ENCODE measurements at regions not wholly inside any gene's neighbourhood (a gene's known extent, or its start where the extent isn't known, plus 50 kb on each side); places are given as distances from the start of the nearest gene placed in this dataset.

DNA sequence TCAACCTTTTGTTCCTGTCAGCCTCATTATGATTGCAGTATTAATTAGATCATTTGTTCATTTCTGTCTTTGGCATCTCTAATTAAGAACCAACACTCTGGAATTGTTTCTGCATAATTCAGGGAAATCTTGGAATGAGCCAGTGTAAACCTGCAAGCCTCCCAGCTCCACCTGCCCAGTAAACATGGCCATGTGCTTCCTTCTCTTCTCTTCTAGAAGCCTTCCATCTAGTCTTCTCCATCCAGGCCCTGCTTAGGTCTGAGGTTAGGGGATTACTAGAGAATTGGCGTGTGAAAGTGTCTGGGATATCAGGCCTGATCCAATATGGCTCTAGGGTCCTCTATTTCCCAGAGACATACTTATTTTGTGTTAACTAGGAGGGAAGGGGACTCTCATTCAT is 528.0 kb downstream of the AACS start:
- TF ChIP-seq, protein P1, sequence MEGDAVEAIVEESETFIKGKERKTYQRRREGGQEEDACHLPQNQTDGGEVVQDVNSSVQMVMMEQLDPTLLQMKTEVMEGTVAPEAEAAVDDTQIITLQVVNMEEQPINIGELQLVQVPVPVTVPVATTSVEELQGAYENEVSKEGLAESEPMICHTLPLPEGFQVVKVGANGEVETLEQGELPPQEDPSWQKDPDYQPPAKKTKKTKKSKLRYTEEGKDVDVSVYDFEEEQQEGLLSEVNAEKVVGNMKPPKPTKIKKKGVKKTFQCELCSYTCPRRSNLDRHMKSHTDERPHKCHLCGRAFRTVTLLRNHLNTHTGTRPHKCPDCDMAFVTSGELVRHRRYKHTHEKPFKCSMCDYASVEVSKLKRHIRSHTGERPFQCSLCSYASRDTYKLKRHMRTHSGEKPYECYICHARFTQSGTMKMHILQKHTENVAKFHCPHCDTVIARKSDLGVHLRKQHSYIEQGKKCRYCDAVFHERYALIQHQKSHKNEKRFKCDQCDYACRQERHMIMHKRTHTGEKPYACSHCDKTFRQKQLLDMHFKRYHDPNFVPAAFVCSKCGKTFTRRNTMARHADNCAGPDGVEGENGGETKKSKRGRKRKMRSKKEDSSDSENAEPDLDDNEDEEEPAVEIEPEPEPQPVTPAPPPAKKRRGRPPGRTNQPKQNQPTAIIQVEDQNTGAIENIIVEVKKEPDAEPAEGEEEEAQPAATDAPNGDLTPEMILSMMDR (IDR thresholded peaks at IDR 0.05), result no peak
- no peak for TF ChIP-seq POLR2A (IDR thresholded peaks at IDR 0.05)
- TF ChIP-seq EP300 (IDR thresholded peaks at IDR 0.05), result no peak

All from stomach (tissue), 4 donors.